ENCODE measurements at regions not wholly inside any gene's neighbourhood (a gene's known extent, or its start where the extent isn't known, plus 50 kb on each side); places are given as distances from the start of the nearest gene placed in this dataset.

GRCh38 chr16:85304337-85304736 is 192.1 kb upstream of the CIBAR2 start:
- peak in 1 of 3 donors; percentile 40 for DNase-seq
- Histone ChIP-seq H3K27me3 (ENCODE audit: control insufficient read depth, insufficient read depth, low read length) (no peaks in the 10 kb centered on the region), H3K36me3 (ENCODE audit: control insufficient read depth, insufficient read depth, low read length) (no peaks in the 10 kb centered on the region), H3K4me3 (ENCODE audit: low read depth, low read length) (no peak overlapping the region), H3K27ac (ENCODE audit: insufficient read depth, low read length, poor library complexity, severe bottlenecking) (no peak overlapping the region), H3K9me3 (ENCODE audit: control insufficient read depth in 2 of 2, low read length in 2 of 2) (no peaks in the 10 kb centered on the region), H3K4me1 (ENCODE audit: control insufficient read depth, insufficient read depth, low read length, poor library complexity, severe bottlenecking) (peaks cover 57% of the 10 kb centered on the region)
- no peaks in the 10 kb centered on the region for H3K9me3 Mint-ChIP-seq
- peak overlapping the region in 2 of 3 donors; percentile 60 to 94 for H3K27ac Mint-ChIP-seq
- ATAC-seq (ENCODE audit: low read depth in 2 of 2), result no peak
- peaks cover 11 to 56% (median 19%) of the 10 kb centered on the region in 4 donors for H3K4me1 Mint-ChIP-seq
- peaks cover 5% of the 10 kb centered on the region for H3K27me3 Mint-ChIP-seq
- no peak overlapping the region for H3K4me3 Mint-ChIP-seq
- H3K36me3 Mint-ChIP-seq, result no peaks in the 10 kb centered on the region

GRCh38 chr16:85306071-85306792 is 194.0 kb upstream of the CIBAR2 start:
- no peaks in the 10 kb centered on the region for H3K36me3 ChIP-seq (ENCODE audit: control insufficient read depth, insufficient read depth, low read length)
- no peaks in the 10 kb centered on the region for H3K27me3 ChIP-seq (ENCODE audit: control insufficient read depth, insufficient read depth, low read length)
- peaks cover 11 to 72% (median 20%) of the 10 kb centered on the region in 4 donors for H3K4me1 Mint-ChIP-seq
- H3K4me3 ChIP-seq (ENCODE audit: low read depth, low read length), result no peak overlapping the region
- H3K27ac ChIP-seq (ENCODE audit: insufficient read depth, low read length, poor library complexity, severe bottlenecking), result peak overlapping the region; percentile 63
- H3K36me3 Mint-ChIP-seq, result no peaks in the 10 kb centered on the region
- H3K9me3 ChIP-seq (ENCODE audit: control insufficient read depth in 2 of 2, low read length in 2 of 2), result no peaks in the 10 kb centered on the region
- peak overlapping the region in 3 of 4 donors; percentile 59 to 65 (median 63) for H3K4me3 Mint-ChIP-seq
- peak overlapping the region; percentile 91 to 96 (median 94) for H3K27ac Mint-ChIP-seq
- H3K4me1 ChIP-seq (ENCODE audit: control insufficient read depth, insufficient read depth, low read length, poor library complexity, severe bottlenecking), result peaks cover 76% of the 10 kb centered on the region
- H3K9me3 Mint-ChIP-seq, result no peaks in the 10 kb centered on the region
- ATAC-seq (ENCODE audit: low read depth in 2 of 2) (peak; percentile 81 to 83), DNase-seq (peak; percentile 57 to 94 (median 81))
- H3K27me3 Mint-ChIP-seq, result peaks cover 5% of the 10 kb centered on the region

- no peak overlapping the region for H3K4me3 ChIP-seq (ENCODE audit: low read depth, low read length)
- H3K27me3 ChIP-seq (ENCODE audit: control insufficient read depth, insufficient read depth, low read length), result no peaks in the 10 kb centered on the region
- Mint-ChIP-seq H3K36me3 (no peaks in the 10 kb centered on the region), H3K27me3 (peaks cover 5% of the 10 kb centered on the region), H3K27ac (peak overlapping the region; percentile 91 to 96 (median 94)), H3K9me3 (no peaks in the 10 kb centered on the region), H3K4me3 (peak overlapping the region in 3 of 4 donors; percentile 59 to 65 (median 63)), H3K4me1 (peaks cover 11 to 78% (median 22%) of the 10 kb centered on the region in 4 donors)
- H3K36me3 ChIP-seq (ENCODE audit: control insufficient read depth, insufficient read depth, low read length), result no peaks in the 10 kb centered on the region
- peak in 1 of 3 donors; percentile 62 for DNase-seq
- H3K27ac ChIP-seq (ENCODE audit: insufficient read depth, low read length, poor library complexity, severe bottlenecking), result peak overlapping the region; percentile 63
- peak in 1 of 2 donors; percentile 29 for ATAC-seq (ENCODE audit: low read depth in 2 of 2)
- peaks cover 83% of the 10 kb centered on the region for H3K4me1 ChIP-seq (ENCODE audit: control insufficient read depth, insufficient read depth, low read length, poor library complexity, severe bottlenecking)
- H3K9me3 ChIP-seq (ENCODE audit: control insufficient read depth in 2 of 2, low read length in 2 of 2), result no peaks in the 10 kb centered on the region
Observed at GRCh38 chr16:85306793-85307551, 194.7 kb upstream of the CIBAR2 start.

GRCh38 chr16:85307552-85308364 is 195.5 kb upstream of the CIBAR2 start:
- no peaks in the 10 kb centered on the region for H3K36me3 ChIP-seq (ENCODE audit: control insufficient read depth, insufficient read depth, low read length)
- Mint-ChIP-seq H3K4me1 (peaks cover 11 to 83% (median 22%) of the 10 kb centered on the region in 4 donors), H3K27me3 (peaks cover 5% of the 10 kb centered on the region), H3K9me3 (no peaks in the 10 kb centered on the region), H3K4me3 (peak overlapping the region in 3 of 4 donors; percentile 15 to 69 (median 64)), H3K27ac (peak overlapping the region; percentile 85 to 90 (median 90)), H3K36me3 (no peaks in the 10 kb centered on the region)
- DNase-seq (no peak), ATAC-seq (ENCODE audit: low read depth in 2 of 2) (no peak)
- H3K4me3 ChIP-seq (ENCODE audit: low read depth, low read length), result no peak overlapping the region
- peaks cover 87% of the 10 kb centered on the region for H3K4me1 ChIP-seq (ENCODE audit: control insufficient read depth, insufficient read depth, low read length, poor library complexity, severe bottlenecking)
- no peaks in the 10 kb centered on the region for H3K9me3 ChIP-seq (ENCODE audit: control insufficient read depth in 2 of 2, low read length in 2 of 2)
- H3K27me3 ChIP-seq (ENCODE audit: control insufficient read depth, insufficient read depth, low read length), result no peaks in the 10 kb centered on the region
- H3K27ac ChIP-seq (ENCODE audit: insufficient read depth, low read length, poor library complexity, severe bottlenecking), result peak overlapping the region; percentile 69

GRCh38 chr16:85308611-85309540 is 196.6 kb upstream of the CIBAR2 start:
- Mint-ChIP-seq H3K27ac (peak overlapping the region; percentile 85 to 94 (median 90)), H3K4me1 (peaks cover 11 to 78% (median 22%) of the 10 kb centered on the region in 4 donors), H3K27me3 (peaks cover 5% of the 10 kb centered on the region), H3K9me3 (no peaks in the 10 kb centered on the region), H3K36me3 (no peaks in the 10 kb centered on the region), H3K4me3 (peak overlapping the region; percentile 63 to 78 (median 66))
- H3K4me1 ChIP-seq (ENCODE audit: control insufficient read depth, insufficient read depth, low read length, poor library complexity, severe bottlenecking), result peaks cover 77% of the 10 kb centered on the region
- H3K27me3 ChIP-seq (ENCODE audit: control insufficient read depth, insufficient read depth, low read length), result no peaks in the 10 kb centered on the region
- no peaks in the 10 kb centered on the region for H3K36me3 ChIP-seq (ENCODE audit: control insufficient read depth, insufficient read depth, low read length)
- peak overlapping the region; percentile 69 for H3K27ac ChIP-seq (ENCODE audit: insufficient read depth, low read length, poor library complexity, severe bottlenecking)
- H3K4me3 ChIP-seq (ENCODE audit: low read depth, low read length), result peak overlapping the region; percentile 16
- DNase-seq, result peak in 1 of 3 donors; percentile 47
- H3K9me3 ChIP-seq (ENCODE audit: control insufficient read depth in 2 of 2, low read length in 2 of 2), result no peaks in the 10 kb centered on the region
- no peak for ATAC-seq (ENCODE audit: low read depth in 2 of 2)

- H3K9me3 Mint-ChIP-seq, result no peaks in the 10 kb centered on the region
- peak overlapping the region; percentile 85 to 97 (median 94) for H3K27ac Mint-ChIP-seq
- H3K4me1 Mint-ChIP-seq, result peaks cover 11 to 70% (median 17%) of the 10 kb centered on the region in 4 donors
- no peaks in the 10 kb centered on the region for H3K36me3 Mint-ChIP-seq
- Histone ChIP-seq H3K4me1 (ENCODE audit: control insufficient read depth, insufficient read depth, low read length, poor library complexity, severe bottlenecking) (peaks cover 67% of the 10 kb centered on the region), H3K4me3 (ENCODE audit: low read depth, low read length) (no peak overlapping the region), H3K9me3 (ENCODE audit: control insufficient read depth in 2 of 2, low read length in 2 of 2) (no peaks in the 10 kb centered on the region), H3K27ac (ENCODE audit: insufficient read depth, low read length, poor library complexity, severe bottlenecking) (peak overlapping the region; percentile 69), H3K36me3 (ENCODE audit: control insufficient read depth, insufficient read depth, low read length) (no peaks in the 10 kb centered on the region), H3K27me3 (ENCODE audit: control insufficient read depth, insufficient read depth, low read length) (no peaks in the 10 kb centered on the region)
- peak overlapping the region in 3 of 4 donors; percentile 66 to 85 (median 81) for H3K4me3 Mint-ChIP-seq
- DNase-seq, result peak in 1 of 3 donors; percentile 79
- peaks cover 5% of the 10 kb centered on the region for H3K27me3 Mint-ChIP-seq
- no peak for ATAC-seq (ENCODE audit: low read depth in 2 of 2)
Observed at GRCh38 chr16:85309656-85310587, 197.7 kb upstream of the CIBAR2 start.

Measured in CD4-positive, CD25-positive, alpha-beta regulatory T cell (primary cell).